ENCODE measurements at regions not wholly inside any gene's neighbourhood (a gene's known extent, or its start where the extent isn't known, plus 50 kb on each side); places are given as distances from the start of the nearest gene placed in this dataset.

DNA sequence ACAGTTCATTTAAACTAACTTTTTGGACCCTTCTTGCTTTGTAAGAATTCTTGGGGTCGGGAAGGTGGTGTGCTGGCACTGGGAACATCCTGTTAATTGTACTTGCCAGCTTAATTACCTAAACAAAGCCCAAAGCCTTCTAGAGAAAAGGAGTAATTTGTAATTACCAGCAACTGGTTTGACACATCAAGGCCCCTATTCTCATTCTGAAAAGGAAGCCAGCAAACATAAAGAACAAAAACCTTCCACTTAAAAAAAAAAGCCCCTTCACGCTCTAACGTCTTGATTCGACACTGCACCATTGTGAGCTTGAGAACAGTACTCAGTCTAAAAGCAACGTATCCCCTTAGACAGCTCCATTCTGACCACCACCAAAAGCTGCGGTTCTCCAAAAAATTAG, 74.7 kb upstream of the RPH3AL start (continued):
- TF ChIP-seq ZNF532 (CRISPR knock-in tag; IDR thresholded peaks at IDR 0.05; ENCODE audit: borderline replicate concordance) = no peak

GRCh38 chr17:422196-422930, 69.8 kb upstream of the RPH3AL start:
- no peak overlapping the region for H3K27ac Mint-ChIP-seq
- peaks cover 2% of the 10 kb centered on the region; the same call in 1 of the 2 replicates for H3K27me3 Mint-ChIP-seq (ENCODE audit: low read depth)
- H3K9me3 Mint-ChIP-seq = peaks cover 6% of the 10 kb centered on the region
- DNase-seq (ENCODE audit: low spot score) = no peak
- ChIA-PET CTCF (interaction anchor here (0.8 to 3.8 kb wide), 4 partner anchors 10 to 278 kb away, joined by 4 to 33 read pairs (median 5); a partner anchor contains a TSS), POLR2A (no interaction called here)
- H3K4me3 Mint-ChIP-seq = no peak overlapping the region
- TF ChIP-seq CREM (CRISPR knock-in tag; IDR thresholded peaks at IDR 0.05) (no peak), ATF1 (CRISPR knock-in tag; IDR thresholded peaks at IDR 0.05) (no peak), ZBTB21 (CRISPR knock-in tag; IDR thresholded peaks at IDR 0.05; ENCODE audit: borderline replicate concordance) (no peak), ATF3 (CRISPR knock-in tag; conservative IDR thresholded peaks at IDR 0.05) (no peak), ZNF219 (CRISPR knock-in tag; IDR thresholded peaks at IDR 0.05; ENCODE audit: borderline replicate concordance) (no peak), FOXP1 (CRISPR knock-in tag; IDR thresholded peaks at IDR 0.05; ENCODE audit: borderline replicate concordance) (no peak), GTF2I (CRISPR knock-in tag; conservative IDR thresholded peaks at IDR 0.05) (no peak), MXD4 (CRISPR knock-in tag; IDR thresholded peaks at IDR 0.05; ENCODE audit: borderline replicate concordance) (no peak), TCF7 (CRISPR knock-in tag; IDR thresholded peaks at IDR 0.05; ENCODE audit: low read depth) (no peak), ZNF396 (CRISPR knock-in tag; IDR thresholded peaks at IDR 0.05; ENCODE audit: borderline replicate concordance) (no peak), SP1 (CRISPR knock-in tag; conservative IDR thresholded peaks at IDR 0.05) (no peak), JAZF1 (CRISPR knock-in tag; IDR thresholded peaks at IDR 0.05) (no peak), KAT7 (CRISPR knock-in tag; IDR thresholded peaks at IDR 0.05; ENCODE audit: borderline replicate concordance) (no peak), TEAD4 (CRISPR knock-in tag; IDR thresholded peaks at IDR 0.05) (no peak), NR2C2 (CRISPR knock-in tag; IDR thresholded peaks at IDR 0.05) (no peak), RORB (CRISPR knock-in tag; IDR thresholded peaks at IDR 0.05) (no peak), ZNF281 (CRISPR knock-in tag; IDR thresholded peaks at IDR 0.05) (no peak)
- TF ChIP-seq, protein P1, sequence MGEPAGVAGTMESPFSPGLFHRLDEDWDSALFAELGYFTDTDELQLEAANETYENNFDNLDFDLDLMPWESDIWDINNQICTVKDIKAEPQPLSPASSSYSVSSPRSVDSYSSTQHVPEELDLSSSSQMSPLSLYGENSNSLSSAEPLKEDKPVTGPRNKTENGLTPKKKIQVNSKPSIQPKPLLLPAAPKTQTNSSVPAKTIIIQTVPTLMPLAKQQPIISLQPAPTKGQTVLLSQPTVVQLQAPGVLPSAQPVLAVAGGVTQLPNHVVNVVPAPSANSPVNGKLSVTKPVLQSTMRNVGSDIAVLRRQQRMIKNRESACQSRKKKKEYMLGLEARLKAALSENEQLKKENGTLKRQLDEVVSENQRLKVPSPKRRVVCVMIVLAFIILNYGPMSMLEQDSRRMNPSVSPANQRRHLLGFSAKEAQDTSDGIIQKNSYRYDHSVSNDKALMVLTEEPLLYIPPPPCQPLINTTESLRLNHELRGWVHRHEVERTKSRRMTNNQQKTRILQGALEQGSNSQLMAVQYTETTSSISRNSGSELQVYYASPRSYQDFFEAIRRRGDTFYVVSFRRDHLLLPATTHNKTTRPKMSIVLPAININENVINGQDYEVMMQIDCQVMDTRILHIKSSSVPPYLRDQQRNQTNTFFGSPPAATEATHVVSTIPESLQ (CRISPR knock-in tag; IDR thresholded peaks at IDR 0.05) = no peak
- TF ChIP-seq, protein P2, sequence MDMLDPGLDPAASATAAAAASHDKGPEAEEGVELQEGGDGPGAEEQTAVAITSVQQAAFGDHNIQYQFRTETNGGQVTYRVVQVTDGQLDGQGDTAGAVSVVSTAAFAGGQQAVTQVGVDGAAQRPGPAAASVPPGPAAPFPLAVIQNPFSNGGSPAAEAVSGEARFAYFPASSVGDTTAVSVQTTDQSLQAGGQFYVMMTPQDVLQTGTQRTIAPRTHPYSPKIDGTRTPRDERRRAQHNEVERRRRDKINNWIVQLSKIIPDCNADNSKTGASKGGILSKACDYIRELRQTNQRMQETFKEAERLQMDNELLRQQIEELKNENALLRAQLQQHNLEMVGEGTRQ (CRISPR knock-in tag; IDR thresholded peaks at IDR 0.05) = no peak
- H3K36me3 Mint-ChIP-seq = no peaks in the 10 kb centered on the region
- H3K4me1 Mint-ChIP-seq = peaks cover 27% of the 10 kb centered on the region
- ATAC-seq = peak; percentile 67
